WERI-Rb-1 (cell line): ENCODE measurements at regions not wholly inside any gene's neighbourhood (a gene's known extent, or its start where the extent isn't known, plus 50 kb on each side); places are given as distances from the start of the nearest gene placed in this dataset.
"Not testable (repeated sequence)": the region's sequence is repeated elsewhere in the genome, so short reads cannot be mapped to it uniquely, and the experiment has no call there.

Experiments used
- DNase-seq: peaks from one replicate; pipeline ENCODE4 v3.0.0-alpha.2; 2020
- H3K27ac ChIP-seq: fragments of 250-450 bp; sonication (Bioruptor Pico); 2 replicates; pipeline ENCODE4 v1.5.1; 2020; ENCODE audit warnings: mild to moderate bottlenecking, moderate library complexity
- H3K27me3 ChIP-seq: fragments of 250-450 bp; sonication (Bioruptor Pico); 2 replicates; pipeline ENCODE4 v1.5.1; 2021; ENCODE audit warnings: mild to moderate bottlenecking, low read depth, moderate library complexity; ENCODE audit not compliant: insufficient read depth, severe bottlenecking
- H3K36me3 ChIP-seq: fragments of 250-450 bp; sonication (Bioruptor Pico); 2 replicates; pipeline ENCODE4 v1.5.1; 2020; ENCODE audit warnings: mild to moderate bottlenecking, moderate library complexity
- H3K4me3 ChIP-seq: 2 replicates; pipeline ENCODE4 v1.5.1; 2011; ENCODE audit warnings: low read depth, mild to moderate bottlenecking, control low read depth, low read length
- H3K9me3 ChIP-seq: fragments of 250-450 bp; sonication (Bioruptor Pico); 2 replicates; pipeline ENCODE4 v1.5.1; 2021; ENCODE audit warnings: mild to moderate bottlenecking, moderate library complexity; ENCODE audit not compliant: severe bottlenecking
- TF ChIP-seq, protein P1 (sequence below): IDR thresholded peaks from 2 replicates; pipeline ENCODE4 v1.5.1; 2011; ENCODE audit warnings: low read depth, mild to moderate bottlenecking, control low read depth, inconsistent platforms, low read length

DNA sequence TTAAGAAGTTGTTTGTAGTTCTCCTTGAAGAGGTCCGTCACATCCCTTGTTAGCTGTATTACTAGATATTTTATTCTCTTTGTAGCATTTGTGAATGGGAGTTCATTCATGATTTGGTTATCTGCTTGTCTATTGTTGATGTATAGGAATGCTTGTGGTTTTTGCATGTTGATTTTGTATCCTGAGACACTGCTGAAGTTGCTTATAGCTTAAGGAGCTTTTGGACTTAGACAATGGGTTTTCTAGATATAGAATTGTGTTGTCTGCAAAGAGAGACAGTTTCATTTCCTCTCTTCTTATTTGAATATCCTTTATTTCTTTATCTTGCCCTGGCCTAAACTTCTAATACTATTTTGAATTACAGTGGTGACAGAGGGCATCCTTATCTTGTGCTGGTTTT, 52.1 kb upstream of the GRID2 start:
- Histone ChIP-seq H3K27ac (no peak overlapping the region), H3K9me3 (peaks cover 17% of the 10 kb centered on the region), H3K27me3 (no peaks in the 10 kb centered on the region), H3K36me3 (no peaks in the 10 kb centered on the region), H3K4me3 (no peak overlapping the region)
- DNase-seq = no peak
- TF ChIP-seq, protein P1, sequence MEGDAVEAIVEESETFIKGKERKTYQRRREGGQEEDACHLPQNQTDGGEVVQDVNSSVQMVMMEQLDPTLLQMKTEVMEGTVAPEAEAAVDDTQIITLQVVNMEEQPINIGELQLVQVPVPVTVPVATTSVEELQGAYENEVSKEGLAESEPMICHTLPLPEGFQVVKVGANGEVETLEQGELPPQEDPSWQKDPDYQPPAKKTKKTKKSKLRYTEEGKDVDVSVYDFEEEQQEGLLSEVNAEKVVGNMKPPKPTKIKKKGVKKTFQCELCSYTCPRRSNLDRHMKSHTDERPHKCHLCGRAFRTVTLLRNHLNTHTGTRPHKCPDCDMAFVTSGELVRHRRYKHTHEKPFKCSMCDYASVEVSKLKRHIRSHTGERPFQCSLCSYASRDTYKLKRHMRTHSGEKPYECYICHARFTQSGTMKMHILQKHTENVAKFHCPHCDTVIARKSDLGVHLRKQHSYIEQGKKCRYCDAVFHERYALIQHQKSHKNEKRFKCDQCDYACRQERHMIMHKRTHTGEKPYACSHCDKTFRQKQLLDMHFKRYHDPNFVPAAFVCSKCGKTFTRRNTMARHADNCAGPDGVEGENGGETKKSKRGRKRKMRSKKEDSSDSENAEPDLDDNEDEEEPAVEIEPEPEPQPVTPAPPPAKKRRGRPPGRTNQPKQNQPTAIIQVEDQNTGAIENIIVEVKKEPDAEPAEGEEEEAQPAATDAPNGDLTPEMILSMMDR = no peak

GRCh38 chr4:92252358-92252757, 51.4 kb upstream of the GRID2 start:
- not testable (repeated sequence) for H3K27ac ChIP-seq, H3K36me3 ChIP-seq, H3K4me3 ChIP-seq, H3K27me3 ChIP-seq, DNase-seq
- H3K9me3 ChIP-seq = peaks cover 17% of the 10 kb centered on the region

- Histone ChIP-seq H3K36me3 (no peaks in the 10 kb centered on the region), H3K27ac (no peak overlapping the region), H3K27me3 (no peaks in the 10 kb centered on the region), H3K9me3 (peaks cover 17% of the 10 kb centered on the region), H3K4me3 (no peak overlapping the region)
- TF ChIP-seq, protein P1 = no peak
- no peak for DNase-seq
Measured at GRCh38 chr4:92252846-92253245, 50.9 kb upstream of the GRID2 start.

DNA sequence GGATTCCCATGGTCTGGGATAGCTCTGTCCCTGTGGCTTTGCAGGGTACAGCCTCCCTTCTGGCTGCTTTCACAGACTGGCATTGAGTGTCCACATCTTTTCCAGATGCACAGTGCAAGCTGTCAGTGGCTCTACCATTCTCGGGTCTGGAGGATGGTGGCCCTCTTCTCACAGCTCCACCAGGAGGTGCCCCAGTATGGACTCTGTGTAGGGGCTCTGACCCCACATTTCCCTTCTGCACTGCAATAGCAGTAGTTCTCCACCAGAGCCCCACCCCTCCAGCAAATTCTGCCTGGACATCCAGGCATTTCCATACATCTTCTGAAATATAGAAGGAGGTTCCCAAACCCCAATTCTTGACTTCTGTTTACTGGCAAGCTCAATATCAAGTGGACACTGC, 50.2 kb upstream of the GRID2 start:
- Histone ChIP-seq H3K36me3 (no peaks in the 10 kb centered on the region), H3K4me3 (no peak overlapping the region), H3K27me3 (no peaks in the 10 kb centered on the region), H3K27ac (no peak overlapping the region), H3K9me3 (peaks cover 17% of the 10 kb centered on the region)
- DNase-seq = no peak
- TF ChIP-seq, protein P1 = no peak
